ENCODE measurements at regions not wholly inside any gene's neighbourhood (a gene's known extent, or its start where the extent isn't known, plus 50 kb on each side); places are given as distances from the start of the nearest gene placed in this dataset.
"Not testable (repeated sequence)": the region's sequence is repeated elsewhere in the genome, so short reads cannot be mapped to it uniquely, and the experiment has no call there.

GRCh38 chr12:88703790-88704189, 123.5 kb upstream of the KITLG start:
- DNase-seq (ENCODE audit: low spot score) = no peak

DNA sequence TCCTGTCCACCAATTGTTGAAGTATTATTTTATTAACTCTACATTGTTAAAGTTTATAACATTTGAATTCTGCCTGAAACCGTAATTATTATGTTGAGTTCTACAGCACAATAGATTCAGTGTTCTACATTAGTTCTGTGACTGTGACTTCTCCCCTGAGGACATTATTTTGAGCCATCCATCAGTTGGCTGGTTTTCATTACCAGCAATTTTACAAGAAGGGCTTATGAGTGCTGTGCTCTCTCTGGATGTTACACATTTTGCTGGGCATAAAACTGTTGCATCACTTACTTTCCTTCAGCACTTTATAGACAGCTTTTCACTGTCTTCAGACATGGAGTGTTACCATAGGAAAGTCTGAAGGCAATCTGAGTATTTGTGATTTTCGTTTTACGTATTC, 118.2 kb upstream of the KITLG start:
- no peak for DNase-seq (ENCODE audit: low spot score)

DNA sequence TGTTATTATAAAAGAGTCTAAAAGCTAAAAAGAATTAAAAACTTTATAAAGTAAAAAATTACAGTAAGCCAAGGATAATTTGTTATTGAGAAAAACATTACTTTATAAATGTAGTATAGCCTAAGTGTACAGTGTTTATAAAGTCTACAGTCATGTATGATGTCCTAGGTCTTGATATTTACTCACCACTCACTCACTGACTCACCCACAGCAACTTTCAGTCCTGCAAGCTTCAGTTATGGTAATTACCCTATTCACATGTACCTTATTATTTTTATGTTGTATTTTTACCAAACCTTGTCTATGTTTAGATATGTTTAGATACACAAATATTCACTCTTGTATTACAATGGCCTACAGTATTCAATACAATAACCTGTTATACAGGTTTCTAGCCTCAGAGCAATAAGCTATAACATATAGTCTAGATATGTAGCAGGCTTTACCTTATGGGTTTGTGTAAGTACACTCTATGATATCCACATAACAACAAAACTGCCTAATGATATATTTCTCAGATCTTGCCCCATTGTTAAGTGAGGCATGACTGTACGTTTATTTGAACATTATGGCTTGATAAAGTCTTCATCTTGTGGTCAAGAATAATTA, 113.7 kb upstream of the KITLG start:
- DNase-seq (ENCODE audit: low spot score) = no peak

GRCh38 chr12:88691811-88692210, 111.5 kb upstream of the KITLG start:
- DNase-seq (ENCODE audit: low spot score) = no peak

GRCh38 chr12:88684610-88685009, 104.3 kb upstream of the KITLG start:
- no peak for DNase-seq (ENCODE audit: low spot score)

GRCh38 chr12:88684170-88684569, 103.9 kb upstream of the KITLG start:
- no peak for DNase-seq (ENCODE audit: low spot score)

- no peak for DNase-seq (ENCODE audit: low spot score)
Measured at GRCh38 chr12:88683628-88684027, 103.4 kb upstream of the KITLG start.

DNA sequence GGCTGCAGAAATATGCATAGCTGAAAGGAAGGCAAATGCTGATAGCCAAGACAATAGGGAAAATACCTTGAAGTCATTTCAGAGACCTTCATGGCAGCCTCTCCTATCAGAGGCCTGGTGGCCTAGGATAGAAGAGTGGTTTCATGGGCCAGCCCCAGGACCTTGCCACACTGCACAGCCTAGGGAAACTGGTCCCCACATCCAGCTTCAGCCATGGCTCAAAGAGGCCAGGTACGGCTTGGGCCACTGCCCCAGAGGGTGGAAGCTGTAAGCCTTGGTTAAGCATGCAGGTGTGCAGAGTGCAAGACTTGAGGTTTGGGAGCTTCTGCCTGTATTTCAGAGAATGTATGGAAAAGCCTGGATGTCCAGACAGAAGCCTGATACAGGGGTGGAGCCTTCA, 101.0 kb upstream of the KITLG start:
- DNase-seq (ENCODE audit: low spot score) = no peak

- no peak for DNase-seq (ENCODE audit: low spot score)
Measured at GRCh38 chr12:88677464-88677863, 97.2 kb upstream of the KITLG start.

DNA sequence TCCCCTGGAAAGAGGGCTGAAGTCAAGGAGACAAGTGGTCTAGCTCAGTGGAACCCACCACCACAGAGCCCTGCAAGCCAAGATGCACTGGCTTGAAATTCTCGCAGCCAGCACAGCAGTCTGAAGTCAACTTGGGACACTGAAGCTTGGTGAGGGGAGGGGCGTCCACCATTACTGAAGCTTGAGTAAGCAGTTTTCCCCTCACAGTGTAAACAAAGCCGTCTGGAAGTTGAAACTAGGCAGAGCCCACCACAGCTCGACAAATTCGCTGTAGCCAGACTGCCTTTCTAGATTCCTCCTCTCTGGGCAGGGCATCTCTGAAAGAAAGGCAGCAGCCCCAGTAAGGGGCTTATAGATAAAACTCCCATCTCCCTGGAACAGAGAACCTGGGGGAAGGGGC, 87.3 kb upstream of the KITLG start:
- DNase-seq (ENCODE audit: low spot score) = not testable (repeated sequence)

- DNase-seq (ENCODE audit: low spot score) = no peak
Measured at GRCh38 chr12:88665071-88665470, 84.8 kb upstream of the KITLG start.

GRCh38 chr12:88662961-88663360, 82.7 kb upstream of the KITLG start:
- DNase-seq (ENCODE audit: low spot score) = no peak

GRCh38 chr12:88662093-88662492, 81.8 kb upstream of the KITLG start:
- no peak for DNase-seq (ENCODE audit: low spot score)

GRCh38 chr12:88658009-88658408, 77.7 kb upstream of the KITLG start:
- peak; percentile 48 for DNase-seq (ENCODE audit: low spot score)

- DNase-seq (ENCODE audit: low spot score) = no peak
Measured at GRCh38 chr12:88650715-88651114, 70.4 kb upstream of the KITLG start.

DNA sequence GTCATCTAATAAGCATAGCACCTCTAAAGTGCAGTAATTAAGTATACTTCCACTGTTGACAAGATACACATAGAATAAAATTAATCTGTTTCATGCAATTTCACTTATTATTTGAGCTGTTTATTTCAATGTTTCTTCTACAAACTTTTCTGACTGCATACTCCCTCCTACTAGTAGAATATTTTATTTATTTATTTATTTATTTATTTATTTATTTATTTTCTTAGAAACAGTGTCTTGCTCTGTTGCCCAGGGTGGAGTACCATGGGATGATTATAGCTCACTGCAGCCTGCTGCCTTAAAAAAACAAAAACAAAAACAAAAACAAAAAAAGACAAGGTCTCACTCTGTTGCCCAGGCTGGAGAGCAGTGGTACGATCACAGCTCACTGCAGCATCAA, 68.4 kb upstream of the KITLG start:
- no peak for DNase-seq (ENCODE audit: low spot score)

GRCh38 chr12:88646824-88647223, 66.6 kb upstream of the KITLG start:
- DNase-seq (ENCODE audit: low spot score) = no peak

DNA sequence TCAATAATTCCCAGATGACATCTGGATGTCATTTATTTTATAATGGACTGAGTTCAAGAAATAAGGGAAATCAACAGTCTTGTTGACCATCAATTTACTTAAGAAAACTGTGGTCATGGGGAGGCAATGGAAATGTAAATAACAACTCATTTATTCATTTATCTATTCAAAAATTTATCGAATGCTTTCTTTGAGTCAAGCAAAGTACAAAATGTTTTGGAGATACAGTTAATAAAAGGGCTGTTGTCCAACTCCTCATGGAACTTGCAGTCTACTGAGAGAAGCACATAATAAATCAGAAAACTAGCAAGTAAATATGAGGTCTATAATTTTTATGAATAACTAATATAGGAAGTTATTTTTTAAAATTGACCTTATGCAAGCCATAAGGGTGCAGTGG, 65.5 kb upstream of the KITLG start:
- no peak for DNase-seq (ENCODE audit: low spot score)

DNA sequence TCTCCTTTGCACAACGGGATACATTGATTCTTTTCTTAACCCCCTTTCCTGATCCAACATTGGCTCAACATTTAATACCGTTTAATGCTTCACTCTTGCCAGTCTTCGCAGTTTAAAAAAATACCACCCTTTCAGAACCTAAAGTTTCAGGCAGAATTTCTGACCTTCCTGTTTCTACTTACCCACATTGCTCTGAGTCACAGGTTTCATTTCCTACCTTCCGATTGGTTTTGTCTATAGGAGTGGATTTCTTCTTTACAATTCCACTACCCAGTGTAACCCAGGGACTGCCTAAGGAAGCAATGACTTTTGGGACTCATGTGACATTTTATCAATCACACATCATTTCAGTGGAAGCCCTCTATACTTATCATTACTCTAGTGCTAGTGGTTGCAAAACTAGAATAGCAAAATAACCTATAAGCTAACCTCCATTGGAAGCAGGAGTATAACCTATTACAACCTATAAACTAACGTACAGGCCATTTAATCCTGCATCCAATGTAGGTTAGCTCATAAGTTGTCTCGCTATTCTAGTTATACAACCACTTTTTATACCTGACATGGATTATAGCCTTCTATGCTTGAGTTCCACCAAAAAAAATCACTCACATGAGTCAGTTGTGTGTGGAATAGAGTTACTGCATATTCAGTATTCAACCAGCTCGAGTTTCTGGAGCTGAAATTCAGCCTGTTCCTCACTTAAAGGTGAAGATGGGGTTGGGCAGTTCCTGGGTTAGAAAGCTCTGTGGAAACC, 64.9 kb upstream of the KITLG start:
- DNase-seq (ENCODE audit: low spot score) = no peak

GRCh38 chr12:88643685-88644084, 63.4 kb upstream of the KITLG start:
- no peak for DNase-seq (ENCODE audit: low spot score)

DNA sequence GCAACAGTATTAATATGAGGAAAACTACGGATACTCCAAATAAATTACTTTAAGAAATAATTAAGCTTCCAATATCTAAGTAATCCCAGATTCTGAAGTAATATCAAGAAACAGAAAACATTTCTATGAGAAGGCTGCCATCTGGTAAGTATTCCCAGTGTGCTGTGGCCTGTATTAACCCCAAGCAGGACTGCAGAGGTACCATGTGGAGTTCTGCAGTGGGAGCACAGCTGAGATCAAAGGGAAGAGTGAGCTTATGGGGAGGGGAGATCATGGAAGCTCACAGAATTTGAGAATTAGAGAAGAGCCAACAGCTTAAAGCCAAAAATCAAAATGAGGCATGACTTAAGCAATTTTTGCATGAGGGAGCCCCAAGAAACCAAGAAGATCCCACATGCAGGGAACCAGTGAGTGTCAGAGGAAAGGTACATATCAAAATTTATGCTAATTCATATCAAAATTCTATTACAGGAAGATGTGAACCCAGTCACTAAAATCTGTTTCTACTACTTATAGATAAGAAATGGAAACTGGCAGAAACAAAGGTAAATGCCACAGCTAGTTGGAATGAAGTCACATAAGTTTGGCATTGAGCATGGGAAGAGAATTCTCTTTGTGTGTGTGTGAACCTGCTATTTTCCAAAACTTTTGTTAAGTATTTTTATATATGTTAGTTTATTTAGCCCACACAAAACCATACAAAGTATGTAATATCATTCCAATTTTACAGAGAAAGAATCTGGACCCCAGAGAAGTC, 62.6 kb upstream of the KITLG start:
- no peak for DNase-seq (ENCODE audit: low spot score)

DNA sequence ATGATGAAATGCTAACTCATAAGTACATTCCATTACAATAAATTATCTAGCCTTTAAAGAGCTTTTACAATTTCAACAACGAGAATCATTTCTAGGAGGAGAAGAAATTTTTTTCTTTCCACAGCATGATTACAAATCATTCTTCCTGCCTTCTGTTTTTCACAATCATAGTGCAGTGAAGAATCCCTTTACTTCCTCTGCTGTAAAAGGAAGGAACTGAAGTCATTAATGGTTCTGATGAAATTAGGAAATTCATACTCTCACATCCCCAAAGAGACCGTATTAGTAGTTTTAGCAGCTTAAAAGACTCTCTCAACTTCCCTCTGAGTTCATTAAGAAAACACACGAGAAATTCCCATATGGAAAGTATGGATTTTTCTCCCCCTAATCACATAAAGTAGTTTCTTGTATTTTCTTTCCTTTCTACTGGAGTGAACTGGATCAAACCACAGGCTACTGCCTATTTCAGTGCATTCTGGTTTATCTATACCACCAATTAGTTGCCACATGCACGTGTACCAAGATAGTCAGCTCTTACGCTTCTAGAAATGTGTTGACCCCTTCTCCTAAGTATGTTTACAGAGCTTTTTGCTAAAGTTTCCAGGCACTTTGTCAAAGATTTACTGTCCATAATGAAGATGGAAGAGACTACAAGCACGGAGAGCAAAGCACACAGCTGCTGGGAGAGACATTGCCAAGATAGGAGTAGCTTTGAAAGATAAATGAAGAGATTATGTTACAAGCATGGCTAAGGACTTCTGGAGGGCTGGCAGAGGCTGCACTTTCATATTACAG, 58.9 kb upstream of the KITLG start:
- peak; percentile 44 for DNase-seq (ENCODE audit: low spot score)
